ENCODE measurements at regions not wholly inside any gene's neighbourhood (a gene's known extent, or its start where the extent isn't known, plus 50 kb on each side); places are given as distances from the start of the nearest gene placed in this dataset.

GRCh38 chr9:32837551-32838058 lies 54.3 kb downstream of the TMEM215 start:
- no peak for DNase-seq (ENCODE audit: low read depth)

GRCh38 chr9:32839013-32839885 lies 55.9 kb downstream of the TMEM215 start:
- peak; percentile 79 for DNase-seq (ENCODE audit: low read depth)

GRCh38 chr9:32841314-32841713 lies 58.0 kb downstream of the TMEM215 start:
- DNase-seq (ENCODE audit: low read depth) = no peak

- no peak for DNase-seq (ENCODE audit: low read depth)
These were observed 60.0 kb downstream of the TMEM215 start for GRCh38 chr9:32843295-32843694.

- DNase-seq (ENCODE audit: low read depth) = no peak
These were observed 60.9 kb downstream of the TMEM215 start for GRCh38 chr9:32844259-32844658.

GRCh38 chr9:32854271-32854670 lies 70.9 kb downstream of the TMEM215 start:
- peak; percentile 17 for DNase-seq (ENCODE audit: low read depth)

GRCh38 chr9:32855752-32856151 lies 72.4 kb downstream of the TMEM215 start:
- no peak for DNase-seq (ENCODE audit: low read depth)

GRCh38 chr9:32863291-32863690 lies 80.0 kb downstream of the TMEM215 start:
- no peak for DNase-seq (ENCODE audit: low read depth)

- no peak for DNase-seq (ENCODE audit: low read depth)
These were observed 81.6 kb downstream of the TMEM215 start for GRCh38 chr9:32864971-32865370.

- no peak for DNase-seq (ENCODE audit: low read depth)
These were observed 82.9 kb downstream of the TMEM215 start for GRCh38 chr9:32866273-32866672.

GRCh38 chr9:32867026-32867425 lies 83.7 kb downstream of the TMEM215 start:
- DNase-seq (ENCODE audit: low read depth) = no peak

GRCh38 chr9:32867601-32868204 lies 84.4 kb downstream of the TMEM215 start:
- DNase-seq (ENCODE audit: low read depth) = no peak

GRCh38 chr9:32869404-32869803 lies 86.1 kb downstream of the TMEM215 start:
- DNase-seq (ENCODE audit: low read depth) = no peak

GRCh38 chr9:32873131-32873530 lies 89.8 kb downstream of the TMEM215 start:
- DNase-seq (ENCODE audit: low read depth) = no peak

GRCh38 chr9:32873553-32873952 lies 90.2 kb downstream of the TMEM215 start:
- DNase-seq (ENCODE audit: low read depth) = no peak

- no peak for DNase-seq (ENCODE audit: low read depth)
These were observed 91.9 kb downstream of the TMEM215 start for GRCh38 chr9:32875242-32875641.

GRCh38 chr9:32875748-32876147 lies 92.4 kb downstream of the TMEM215 start:
- no peak for DNase-seq (ENCODE audit: low read depth)

- DNase-seq (ENCODE audit: low read depth) = no peak
These were observed 93.8 kb downstream of the TMEM215 start for GRCh38 chr9:32877103-32877502.

- no peak for DNase-seq (ENCODE audit: low read depth)
These were observed 94.4 kb downstream of the TMEM215 start for GRCh38 chr9:32877639-32878217.

- no peak for DNase-seq (ENCODE audit: low read depth)
These were observed 96.0 kb downstream of the TMEM215 start for GRCh38 chr9:32879335-32879734.

- DNase-seq (ENCODE audit: low read depth) = no peak
These were observed 98.6 kb downstream of the TMEM215 start for GRCh38 chr9:32881948-32882347.

- no peak for DNase-seq (ENCODE audit: low read depth)
These were observed 99.4 kb downstream of the TMEM215 start for GRCh38 chr9:32882705-32883104.

- no peak for DNase-seq (ENCODE audit: low read depth)
These were observed 101.1 kb downstream of the TMEM215 start for GRCh38 chr9:32884482-32884881.
